ENCODE measurements at regions not wholly inside any gene's neighbourhood (a gene's known extent, or its start where the extent isn't known, plus 50 kb on each side); places are given as distances from the start of the nearest gene placed in this dataset.

DNA sequence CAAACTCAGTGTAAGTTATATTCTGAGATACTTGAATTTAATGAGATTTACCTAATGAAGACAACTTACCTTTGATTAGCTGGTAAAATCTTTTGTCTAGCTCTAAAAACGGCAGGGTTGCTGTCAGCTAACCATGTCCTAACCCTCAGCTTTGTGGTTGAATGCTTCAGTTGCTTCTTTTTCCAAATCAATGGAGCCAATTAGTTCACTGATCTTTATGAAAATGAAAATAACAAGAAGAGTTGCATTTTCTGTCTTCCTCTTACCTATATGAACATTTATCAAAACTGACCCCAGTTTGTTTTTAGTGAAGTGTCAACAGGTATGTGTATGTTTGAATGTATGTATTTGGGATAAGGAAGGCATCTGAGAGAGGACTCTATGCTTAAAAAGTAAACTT, 253.1 kb upstream of the MTPN start:
- TF ChIP-seq, protein P1, sequence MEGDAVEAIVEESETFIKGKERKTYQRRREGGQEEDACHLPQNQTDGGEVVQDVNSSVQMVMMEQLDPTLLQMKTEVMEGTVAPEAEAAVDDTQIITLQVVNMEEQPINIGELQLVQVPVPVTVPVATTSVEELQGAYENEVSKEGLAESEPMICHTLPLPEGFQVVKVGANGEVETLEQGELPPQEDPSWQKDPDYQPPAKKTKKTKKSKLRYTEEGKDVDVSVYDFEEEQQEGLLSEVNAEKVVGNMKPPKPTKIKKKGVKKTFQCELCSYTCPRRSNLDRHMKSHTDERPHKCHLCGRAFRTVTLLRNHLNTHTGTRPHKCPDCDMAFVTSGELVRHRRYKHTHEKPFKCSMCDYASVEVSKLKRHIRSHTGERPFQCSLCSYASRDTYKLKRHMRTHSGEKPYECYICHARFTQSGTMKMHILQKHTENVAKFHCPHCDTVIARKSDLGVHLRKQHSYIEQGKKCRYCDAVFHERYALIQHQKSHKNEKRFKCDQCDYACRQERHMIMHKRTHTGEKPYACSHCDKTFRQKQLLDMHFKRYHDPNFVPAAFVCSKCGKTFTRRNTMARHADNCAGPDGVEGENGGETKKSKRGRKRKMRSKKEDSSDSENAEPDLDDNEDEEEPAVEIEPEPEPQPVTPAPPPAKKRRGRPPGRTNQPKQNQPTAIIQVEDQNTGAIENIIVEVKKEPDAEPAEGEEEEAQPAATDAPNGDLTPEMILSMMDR (IDR thresholded peaks at IDR 0.05), result no peak
- no peak for TF ChIP-seq POLR2A (IDR thresholded peaks at IDR 0.05; ENCODE audit: low read depth)
